Colonic mucosa (tissue), 4 donors: ENCODE measurements at regions not wholly inside any gene's neighbourhood (a gene's known extent, or its start where the extent isn't known, plus 50 kb on each side); places are given as distances from the start of the nearest gene placed in this dataset.
"Not testable (repeated sequence)": the region's sequence is repeated elsewhere in the genome, so short reads cannot be mapped to it uniquely, and the experiment has no call there.

Source experiments
- DNase-seq: peaks from one replicate; pipeline ENCODE4 v3.0.0-alpha.2; 2020
- H3K27ac ChIP-seq: fragments of 200-600 bp; one replicate; pipeline ENCODE4 v1.8.0; 2021
- H3K27me3 ChIP-seq: fragments of 200-600 bp; one replicate; pipeline ENCODE4 v1.8.0; 2021
- H3K36me3 ChIP-seq: fragments of 200-600 bp; one replicate; pipeline ENCODE4 v1.8.0; 2021
- H3K4me1 ChIP-seq: fragments of 200-600 bp; one replicate; pipeline ENCODE4 v1.8.0; 2021; ENCODE audit warnings: mild to moderate bottlenecking
- H3K4me3 ChIP-seq: fragments of 200-600 bp; one replicate; pipeline ENCODE4 v1.8.0; 2021
- H3K9ac ChIP-seq, 2 donors: one replicate each; pipeline ENCODE4 v1.7.0; 2013; ENCODE audit warnings: control low read depth in 2 of 2, low read depth in 2 of 2, low read length in 2 of 2
- H3K9me3 ChIP-seq: fragments of 200-600 bp; one replicate; pipeline ENCODE4 v1.8.0; 2021
- CTCF ChIP-seq: fragments of 200-600 bp; IDR thresholded peaks from one replicate; pipeline ENCODE4 v1.8.0; 2022; ENCODE audit warnings: antibody characterized with exemption, mild to moderate bottlenecking
- intact Hi-C: fragments of 100-400 bp; cut with DNase I; formaldehyde crosslinking; loops from one replicate; pipeline ENCODE4 v1.14.1; 2022
- donor health status: healthy.
- donor health status: DM: no; HTN: no; CAD: no.
- donor health status: DM: no; HTN: no; CAD: no.

- Histone ChIP-seq H3K4me3 (no peak overlapping the region), H3K27ac (no peak overlapping the region), H3K36me3 (no peaks in the 10 kb centered on the region), H3K9me3 (no peaks in the 10 kb centered on the region), H3K4me1 (no peaks in the 10 kb centered on the region), H3K9ac (no peak overlapping the region), H3K27me3 (no peaks in the 10 kb centered on the region)
- no peak for DNase-seq
- intact Hi-C loops, result no loop called here
- no peak for TF ChIP-seq CTCF
Measured at GRCh38 chr11:134844838-134845237, 432.8 kb upstream of the B3GAT1 start.

GRCh38 chr11:134843735-134844134, 431.7 kb upstream of the B3GAT1 start:
- no peak for TF ChIP-seq CTCF
- no peak for DNase-seq

GRCh38 chr11:134843020-134843419, 431.0 kb upstream of the B3GAT1 start:
- intact Hi-C loops, result no loop called here
- no peak for DNase-seq
- H3K27me3 ChIP-seq, result no peaks in the 10 kb centered on the region
- H3K9ac ChIP-seq, result no peak overlapping the region
- H3K4me3 ChIP-seq, result no peak overlapping the region
- no peak for TF ChIP-seq CTCF
- no peaks in the 10 kb centered on the region for H3K4me1 ChIP-seq
- H3K27ac ChIP-seq, result no peak overlapping the region
- no peaks in the 10 kb centered on the region for H3K9me3 ChIP-seq
- H3K36me3 ChIP-seq, result no peaks in the 10 kb centered on the region

More at GRCh38 chr11:134843735-134844134, 431.7 kb upstream of the B3GAT1 start:
- H3K27me3 ChIP-seq, result no peaks in the 10 kb centered on the region
- intact Hi-C loops, result no loop called here
- no peak overlapping the region for H3K9ac ChIP-seq
- no peaks in the 10 kb centered on the region for H3K36me3 ChIP-seq
- no peak overlapping the region for H3K4me3 ChIP-seq
- no peaks in the 10 kb centered on the region for H3K4me1 ChIP-seq
- H3K9me3 ChIP-seq, result no peaks in the 10 kb centered on the region
- H3K27ac ChIP-seq, result no peak overlapping the region

GRCh38 chr11:134841972-134842371, 429.9 kb upstream of the B3GAT1 start:
- no peak for DNase-seq
- H3K27ac ChIP-seq, result no peak overlapping the region
- no peaks in the 10 kb centered on the region for H3K36me3 ChIP-seq
- no peaks in the 10 kb centered on the region for H3K27me3 ChIP-seq
- no peaks in the 10 kb centered on the region for H3K4me1 ChIP-seq
- H3K4me3 ChIP-seq, result no peak overlapping the region
- intact Hi-C loops, result no loop called here
- TF ChIP-seq CTCF, result no peak
- H3K9ac ChIP-seq, result no peak overlapping the region
- no peaks in the 10 kb centered on the region for H3K9me3 ChIP-seq

GRCh38 chr11:134841411-134841810, 429.4 kb upstream of the B3GAT1 start:
- H3K4me1 ChIP-seq, result no peaks in the 10 kb centered on the region
- H3K9me3 ChIP-seq, result no peaks in the 10 kb centered on the region
- H3K27me3 ChIP-seq, result no peaks in the 10 kb centered on the region
- no peak overlapping the region for H3K27ac ChIP-seq
- intact Hi-C loops, result no loop called here
- H3K9ac ChIP-seq, result no peak overlapping the region
- TF ChIP-seq CTCF, result no peak
- DNase-seq, result no peak
- no peak overlapping the region for H3K4me3 ChIP-seq
- H3K36me3 ChIP-seq, result no peaks in the 10 kb centered on the region

GRCh38 chr11:134840945-134841344, 428.9 kb upstream of the B3GAT1 start:
- Histone ChIP-seq H3K36me3 (no peaks in the 10 kb centered on the region), H3K27me3 (no peaks in the 10 kb centered on the region), H3K4me3 (no peak overlapping the region), H3K9me3 (no peaks in the 10 kb centered on the region), H3K4me1 (no peaks in the 10 kb centered on the region), H3K9ac (no peak overlapping the region), H3K27ac (no peak overlapping the region)
- TF ChIP-seq CTCF, result no peak
- intact Hi-C loops, result no loop called here
- no peak for DNase-seq

GRCh38 chr11:134840165-134840564, 428.1 kb upstream of the B3GAT1 start:
- intact Hi-C loops, H3K4me3 ChIP-seq, H3K9me3 ChIP-seq, DNase-seq, H3K27me3 ChIP-seq, H3K4me1 ChIP-seq, H3K9ac ChIP-seq, H3K27ac ChIP-seq, H3K36me3 ChIP-seq: not testable (repeated sequence)
